ENCODE measurements at regions not wholly inside any gene's neighbourhood (a gene's known extent, or its start where the extent isn't known, plus 50 kb on each side); places are given as distances from the start of the nearest gene placed in this dataset.

- no TSS peak for BruUV-seq (replicated peaks)
- intact Hi-C loops (cut with micrococcal nuclease; ENCODE audit: unreplicated experiment), result no loop called here
- H3K27ac ChIP-seq (ENCODE audit: low read depth, low read length, poor library complexity, severe bottlenecking), result no peak overlapping the region
- no peak for DNase-seq (ENCODE audit: low spot score)
- TF ChIP-seq CTCF (conservative IDR thresholded peaks at IDR 0.05; ENCODE audit: low read depth, low read length) (no peak), EZH2 (IDR thresholded peaks at IDR 0.05; ENCODE audit: borderline replicate concordance, low read depth, low read length, poor library complexity, severe bottlenecking) (no peak)
- CTCF ChIA-PET, result no interaction called here
- H3K27me3 ChIP-seq (replicated peaks; ENCODE audit: insufficient read depth, low read depth, low read length, poor library complexity), result peaks cover 4% of the 10 kb centered on the region
- POLR2A ChIA-PET (ENCODE audit: low non-redundant PET), result no interaction called here
- no peaks in the 10 kb centered on the region for H3K4me1 ChIP-seq (ENCODE audit: insufficient read depth, low read length, poor library complexity, severe bottlenecking)
- H3K4me3 ChIP-seq (ENCODE audit: low read depth, low read length, poor library complexity, severe bottlenecking), result no peak overlapping the region
- no peaks in the 10 kb centered on the region for H3K9me3 ChIP-seq (ENCODE audit: low read depth, low read length, poor library complexity, severe bottlenecking)
- no peaks in the 10 kb centered on the region for H3K36me3 ChIP-seq (ENCODE audit: insufficient read depth, low read length, poor library complexity, severe bottlenecking)
These were observed 293.8 kb upstream of the SHH start for GRCh38 chr7:156106107-156106426.

GRCh38 chr7:156105337-156106106 lies 293.3 kb upstream of the SHH start:
- Histone ChIP-seq H3K27me3 (replicated peaks; ENCODE audit: insufficient read depth, low read depth, low read length, poor library complexity) (peaks cover 4% of the 10 kb centered on the region), H3K9me3 (ENCODE audit: low read depth, low read length, poor library complexity, severe bottlenecking) (no peaks in the 10 kb centered on the region), H3K27ac (ENCODE audit: low read depth, low read length, poor library complexity, severe bottlenecking) (no peak overlapping the region), H3K4me3 (ENCODE audit: low read depth, low read length, poor library complexity, severe bottlenecking) (no peak overlapping the region), H3K36me3 (ENCODE audit: insufficient read depth, low read length, poor library complexity, severe bottlenecking) (no peaks in the 10 kb centered on the region), H3K4me1 (ENCODE audit: insufficient read depth, low read length, poor library complexity, severe bottlenecking) (no peaks in the 10 kb centered on the region)
- intact Hi-C loops (cut with micrococcal nuclease; ENCODE audit: unreplicated experiment), result no loop called here
- no peak for DNase-seq (ENCODE audit: low spot score)
- no TSS peak for BruUV-seq (replicated peaks)
- CTCF ChIA-PET, result no interaction called here
- TF ChIP-seq EZH2 (IDR thresholded peaks at IDR 0.05; ENCODE audit: borderline replicate concordance, low read depth, low read length, poor library complexity, severe bottlenecking) (no peak), CTCF (conservative IDR thresholded peaks at IDR 0.05; ENCODE audit: low read depth, low read length) (no peak)
- POLR2A ChIA-PET (ENCODE audit: low non-redundant PET), result no interaction called here

- Histone ChIP-seq H3K27ac (ENCODE audit: low read depth, low read length, poor library complexity, severe bottlenecking) (no peak overlapping the region), H3K9me3 (ENCODE audit: low read depth, low read length, poor library complexity, severe bottlenecking) (no peaks in the 10 kb centered on the region), H3K4me1 (ENCODE audit: insufficient read depth, low read length, poor library complexity, severe bottlenecking) (no peaks in the 10 kb centered on the region), H3K36me3 (ENCODE audit: insufficient read depth, low read length, poor library complexity, severe bottlenecking) (no peaks in the 10 kb centered on the region), H3K27me3 (replicated peaks; ENCODE audit: insufficient read depth, low read depth, low read length, poor library complexity) (peaks cover 4% of the 10 kb centered on the region), H3K4me3 (ENCODE audit: low read depth, low read length, poor library complexity, severe bottlenecking) (no peak overlapping the region)
- POLR2A ChIA-PET (ENCODE audit: low non-redundant PET), result no interaction called here
- no peak for TF ChIP-seq EZH2 (IDR thresholded peaks at IDR 0.05; ENCODE audit: borderline replicate concordance, low read depth, low read length, poor library complexity, severe bottlenecking)
- no peak for TF ChIP-seq CTCF (conservative IDR thresholded peaks at IDR 0.05; ENCODE audit: low read depth, low read length)
- CTCF ChIA-PET, result no interaction called here
- no peak for DNase-seq (ENCODE audit: low spot score)
- intact Hi-C loops (cut with micrococcal nuclease; ENCODE audit: unreplicated experiment), result no loop called here
- no TSS peak for BruUV-seq (replicated peaks)
These were observed 292.5 kb upstream of the SHH start for GRCh38 chr7:156104501-156105336.
